AG10803 (cell line): ENCODE measurements at regions not wholly inside any gene's neighbourhood (a gene's known extent, or its start where the extent isn't known, plus 50 kb on each side); places are given as distances from the start of the nearest gene placed in this dataset.
A peak's percentile ranks its signal among the peaks of the same experiment; 100 is the strongest.

Experiments used
- DNase-seq: peaks from one replicate; pipeline ENCODE4 v3.0.0; 2010; ENCODE audit warnings: low read depth
- H3K4me3 ChIP-seq: 2 replicates; pipeline ENCODE4 v1.5.1; 2011; ENCODE audit warnings: mild to moderate bottlenecking, low read length, control low read depth
- TF ChIP-seq, protein P1 (sequence below): conservative IDR thresholded peaks from 2 replicates; pipeline ENCODE4 v1.5.1; 2011; ENCODE audit warnings: mild to moderate bottlenecking, low read length, control low read depth, inconsistent platforms

DNA sequence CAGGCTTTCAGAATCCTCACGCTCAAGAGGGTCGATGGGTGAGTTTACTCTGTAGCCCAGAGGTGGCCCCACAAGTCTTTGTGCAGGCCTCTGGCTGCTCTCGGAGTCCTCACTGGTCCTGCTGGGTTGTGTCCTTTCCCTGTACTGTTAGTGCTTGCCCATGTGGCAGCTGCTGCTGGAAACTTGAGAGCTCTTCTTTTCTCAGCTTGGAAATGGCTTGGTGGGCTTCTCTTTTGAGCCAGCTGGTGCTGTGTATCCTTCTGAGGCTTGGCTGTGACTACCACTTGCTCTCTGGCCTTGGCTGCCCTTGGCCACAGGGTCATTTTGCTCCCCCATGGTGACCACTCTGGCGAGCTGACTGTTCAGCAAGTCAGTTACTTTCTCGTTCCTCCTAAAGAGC lies 82.2 kb upstream of the LMO4 start:
- no peak overlapping the region for H3K4me3 ChIP-seq
- TF ChIP-seq, protein P1, sequence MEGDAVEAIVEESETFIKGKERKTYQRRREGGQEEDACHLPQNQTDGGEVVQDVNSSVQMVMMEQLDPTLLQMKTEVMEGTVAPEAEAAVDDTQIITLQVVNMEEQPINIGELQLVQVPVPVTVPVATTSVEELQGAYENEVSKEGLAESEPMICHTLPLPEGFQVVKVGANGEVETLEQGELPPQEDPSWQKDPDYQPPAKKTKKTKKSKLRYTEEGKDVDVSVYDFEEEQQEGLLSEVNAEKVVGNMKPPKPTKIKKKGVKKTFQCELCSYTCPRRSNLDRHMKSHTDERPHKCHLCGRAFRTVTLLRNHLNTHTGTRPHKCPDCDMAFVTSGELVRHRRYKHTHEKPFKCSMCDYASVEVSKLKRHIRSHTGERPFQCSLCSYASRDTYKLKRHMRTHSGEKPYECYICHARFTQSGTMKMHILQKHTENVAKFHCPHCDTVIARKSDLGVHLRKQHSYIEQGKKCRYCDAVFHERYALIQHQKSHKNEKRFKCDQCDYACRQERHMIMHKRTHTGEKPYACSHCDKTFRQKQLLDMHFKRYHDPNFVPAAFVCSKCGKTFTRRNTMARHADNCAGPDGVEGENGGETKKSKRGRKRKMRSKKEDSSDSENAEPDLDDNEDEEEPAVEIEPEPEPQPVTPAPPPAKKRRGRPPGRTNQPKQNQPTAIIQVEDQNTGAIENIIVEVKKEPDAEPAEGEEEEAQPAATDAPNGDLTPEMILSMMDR, result no peak
- DNase-seq, result no peak

DNA sequence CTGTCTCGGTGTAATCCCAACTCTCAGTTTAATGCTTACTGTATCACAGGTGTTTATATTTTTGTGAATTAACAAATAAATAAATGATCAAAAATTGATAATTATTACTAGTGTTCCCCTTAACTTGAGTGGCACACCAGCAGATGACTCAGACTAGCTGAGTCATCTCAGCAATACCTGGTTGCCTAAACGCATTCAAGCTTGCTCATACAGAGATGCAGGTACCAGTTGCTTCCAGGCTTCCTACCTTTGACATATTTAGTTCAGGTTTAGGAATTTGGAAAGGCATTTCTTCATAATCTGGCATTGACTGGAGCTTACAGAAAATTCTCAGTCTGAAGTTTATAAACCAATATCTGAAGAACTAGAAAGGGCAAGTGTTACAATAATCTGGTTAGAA lies 78.9 kb upstream of the LMO4 start:
- TF ChIP-seq, protein P1, result no peak
- no peak overlapping the region for H3K4me3 ChIP-seq
- no peak for DNase-seq

DNA sequence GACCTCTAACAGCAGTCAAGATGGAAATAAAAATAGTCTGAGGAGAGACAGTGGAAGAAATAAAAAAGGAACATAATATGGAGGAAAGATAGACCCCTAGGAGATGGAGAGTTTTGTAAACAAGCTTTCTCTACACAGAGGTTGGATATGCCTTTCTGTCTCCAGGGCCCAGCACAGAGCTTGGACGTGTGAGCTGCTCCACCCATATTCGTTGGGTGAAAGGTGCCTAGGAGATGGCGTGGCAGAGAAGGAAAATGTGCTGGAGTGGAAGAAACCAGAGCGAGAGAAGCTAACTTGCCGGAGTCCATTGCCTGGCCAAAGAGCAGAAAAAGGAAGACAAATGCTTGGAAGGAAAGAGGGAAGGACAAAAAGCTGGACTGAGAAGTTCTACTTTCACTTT lies 78.3 kb upstream of the LMO4 start:
- no peak for DNase-seq
- TF ChIP-seq, protein P1, result no peak
- H3K4me3 ChIP-seq, result no peak overlapping the region

- TF ChIP-seq, protein P1, result no peak
- peak; percentile 98 for DNase-seq
- no peak overlapping the region for H3K4me3 ChIP-seq
Observed at GRCh38 chr1:87252406-87252805, 76.3 kb upstream of the LMO4 start.

- H3K4me3 ChIP-seq, result no peak overlapping the region
- DNase-seq, result no peak
- TF ChIP-seq, protein P1, result no peak
Observed at GRCh38 chr1:87262688-87263087, 66.0 kb upstream of the LMO4 start.

DNA sequence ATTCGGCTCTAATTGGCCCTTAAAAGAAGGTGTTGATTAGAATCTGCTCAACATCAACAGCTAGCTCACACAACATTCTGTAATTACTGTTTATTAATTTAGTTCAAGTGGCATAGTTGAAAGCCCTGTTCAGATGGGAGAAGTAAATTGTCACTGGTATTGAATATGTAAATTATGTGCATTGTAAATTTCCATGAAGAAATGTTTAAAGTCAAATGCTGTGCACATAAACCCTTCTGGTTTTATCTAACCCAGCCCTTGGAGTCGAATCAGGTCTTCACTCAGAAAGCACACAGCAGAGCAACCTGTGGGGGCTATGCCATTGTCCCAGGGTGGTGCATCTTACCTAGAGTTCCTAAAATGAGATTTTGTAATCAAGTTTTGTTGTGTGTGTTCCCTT lies 65.4 kb upstream of the LMO4 start:
- TF ChIP-seq, protein P1, result no peak
- DNase-seq, result no peak
- H3K4me3 ChIP-seq, result no peak overlapping the region

DNA sequence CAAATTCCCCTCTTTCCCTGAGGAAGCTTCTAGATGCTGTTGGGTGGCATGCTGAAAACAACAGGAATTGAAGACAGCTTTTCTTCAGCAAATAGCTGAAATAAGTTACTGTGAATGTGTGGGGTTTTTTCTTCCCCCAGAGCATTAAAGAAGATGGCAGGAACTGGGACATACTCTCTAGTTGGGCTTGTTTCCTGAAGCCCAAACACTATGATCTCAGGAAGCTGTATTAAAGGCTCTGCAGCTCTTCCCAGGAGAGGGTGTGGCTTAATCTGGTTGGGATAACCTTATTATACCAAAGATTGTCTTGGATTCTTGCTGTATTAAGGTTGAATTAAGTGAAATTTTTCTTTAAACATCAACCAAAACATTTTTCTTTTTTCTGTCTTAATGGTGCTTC lies 64.9 kb upstream of the LMO4 start:
- H3K4me3 ChIP-seq, result no peak overlapping the region
- DNase-seq, result no peak
- TF ChIP-seq, protein P1, result no peak
